HG03095 (cell line): ENCODE measurements at regions not wholly inside any gene's neighbourhood (a gene's known extent, or its start where the extent isn't known, plus 50 kb on each side); places are given as distances from the start of the nearest gene placed in this dataset.
"Not testable (repeated sequence)": the region's sequence is repeated elsewhere in the genome, so short reads cannot be mapped to it uniquely, and the experiment has no call there.

Source experiments
- ATAC-seq: cut with Tn5 transposase; IDR thresholded peaks from one replicate; pipeline ENCODE4 v1.9.1; 2021; ENCODE audit warnings: moderate library complexity; ENCODE audit not compliant: unreplicated experiment

GRCh38 chr4:34939073-34939472 lies 1305.2 kb downstream of the ARAP2 start:
- no peak for ATAC-seq

- ATAC-seq = no peak
Measured at GRCh38 chr4:34943741-34944386, 1300.5 kb downstream of the ARAP2 start.

- no peak for ATAC-seq
Measured at GRCh38 chr4:34950926-34951325, 1293.4 kb downstream of the ARAP2 start.

DNA sequence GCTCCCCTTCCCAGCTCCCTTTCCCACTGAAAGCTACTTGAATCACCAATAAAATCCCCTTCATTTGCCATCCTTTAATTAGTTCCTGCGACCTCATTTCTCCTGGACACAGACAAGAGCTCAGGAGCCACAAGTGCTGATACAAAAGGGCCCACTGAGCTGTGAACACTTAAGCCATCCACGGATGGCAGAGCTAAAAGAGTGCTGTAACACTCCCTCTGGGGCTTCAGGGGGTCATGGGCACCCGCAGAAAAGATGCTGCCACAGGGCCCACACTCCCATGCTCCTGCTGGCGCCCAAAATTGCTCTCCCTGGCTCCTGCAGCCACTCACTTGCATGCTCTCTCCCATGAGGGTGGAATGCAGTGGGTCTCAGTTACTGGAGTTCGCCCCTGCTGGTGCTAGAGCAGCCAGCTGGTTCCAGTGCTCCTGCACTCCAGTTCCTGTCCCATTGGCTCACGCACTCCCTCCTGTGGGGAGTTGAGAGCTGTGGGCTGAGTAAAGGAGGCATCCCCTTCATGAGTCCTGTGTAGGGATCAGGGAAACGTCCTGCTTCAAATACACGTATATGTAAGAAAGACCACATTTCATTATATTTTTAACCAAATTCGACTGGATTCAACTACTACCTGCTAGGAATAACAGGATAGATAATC lies 1291.0 kb downstream of the ARAP2 start:
- ATAC-seq = no peak

- ATAC-seq = no peak
Measured at GRCh38 chr4:34964613-34965012, 1279.7 kb downstream of the ARAP2 start.

DNA sequence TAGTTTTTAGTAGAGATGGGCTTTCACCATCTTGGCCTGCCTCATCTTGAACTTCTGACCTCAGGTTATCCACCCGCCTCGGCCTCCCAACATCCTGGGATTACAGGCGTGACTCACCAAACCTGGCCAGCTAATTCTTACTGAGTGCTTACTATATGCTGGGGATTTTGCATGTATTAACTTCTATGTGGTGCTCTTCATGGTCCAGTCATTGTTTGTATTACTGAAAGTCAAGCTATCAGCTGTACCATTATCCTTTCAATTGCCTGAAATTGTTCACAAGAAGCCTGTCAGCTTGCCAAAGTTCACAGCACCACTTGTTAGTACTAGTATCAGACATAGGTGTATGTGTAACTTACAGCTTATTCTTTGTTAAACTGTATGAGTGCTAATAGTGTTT lies 1272.1 kb downstream of the ARAP2 start:
- no peak for ATAC-seq

DNA sequence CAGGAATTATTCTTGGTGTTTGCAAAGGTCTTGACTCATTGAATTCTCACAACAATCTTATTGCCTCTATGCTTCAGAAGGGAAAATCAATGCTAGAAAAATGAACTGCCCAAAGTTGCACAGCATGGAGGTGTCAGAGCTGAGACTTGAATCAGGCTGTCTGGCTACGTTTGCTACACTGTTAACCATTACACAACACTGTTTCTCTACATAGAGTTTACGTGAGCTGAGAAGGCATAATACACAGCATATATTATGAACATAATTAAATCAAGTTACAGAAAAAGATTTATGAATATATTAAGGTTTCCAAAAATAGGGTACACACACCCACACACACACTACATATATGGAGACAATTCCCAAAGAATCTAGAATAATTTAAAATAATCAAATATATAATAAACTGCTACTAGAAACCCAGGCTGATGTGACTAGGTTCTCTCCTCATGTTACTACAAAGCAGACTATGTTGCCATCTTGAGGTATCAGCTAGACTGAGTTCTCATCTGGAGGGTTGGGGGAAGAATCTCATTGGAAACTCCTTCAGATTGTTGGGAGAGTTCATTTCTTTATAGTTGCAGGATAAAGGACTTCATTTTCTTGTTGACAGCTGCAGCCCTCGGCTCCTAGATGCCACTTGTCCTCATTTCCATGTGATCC lies 1270.5 kb downstream of the ARAP2 start:
- ATAC-seq = no peak

- no peak for ATAC-seq
Measured at GRCh38 chr4:34974313-34974680, 1270.0 kb downstream of the ARAP2 start.

DNA sequence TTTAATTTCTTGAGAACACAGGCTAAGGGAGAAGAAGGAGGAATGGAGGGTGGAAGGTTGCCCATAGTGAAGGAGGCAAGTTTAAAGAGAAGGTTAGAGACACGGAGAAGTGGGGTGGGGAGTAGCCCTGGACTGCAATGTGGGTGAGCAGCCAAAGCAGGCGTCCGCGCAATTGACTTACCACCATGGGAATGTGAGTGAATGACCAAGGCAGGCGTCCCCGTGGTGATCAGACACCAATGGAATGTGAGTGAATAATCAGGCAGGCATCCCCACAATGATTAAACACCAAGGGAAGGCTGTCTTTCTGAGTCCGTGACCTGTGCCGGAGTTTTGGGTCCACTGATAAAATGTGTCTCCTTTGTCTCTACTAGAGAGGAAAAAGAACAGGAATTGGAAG lies 1223.1 kb downstream of the ARAP2 start:
- not testable (repeated sequence) for ATAC-seq

DNA sequence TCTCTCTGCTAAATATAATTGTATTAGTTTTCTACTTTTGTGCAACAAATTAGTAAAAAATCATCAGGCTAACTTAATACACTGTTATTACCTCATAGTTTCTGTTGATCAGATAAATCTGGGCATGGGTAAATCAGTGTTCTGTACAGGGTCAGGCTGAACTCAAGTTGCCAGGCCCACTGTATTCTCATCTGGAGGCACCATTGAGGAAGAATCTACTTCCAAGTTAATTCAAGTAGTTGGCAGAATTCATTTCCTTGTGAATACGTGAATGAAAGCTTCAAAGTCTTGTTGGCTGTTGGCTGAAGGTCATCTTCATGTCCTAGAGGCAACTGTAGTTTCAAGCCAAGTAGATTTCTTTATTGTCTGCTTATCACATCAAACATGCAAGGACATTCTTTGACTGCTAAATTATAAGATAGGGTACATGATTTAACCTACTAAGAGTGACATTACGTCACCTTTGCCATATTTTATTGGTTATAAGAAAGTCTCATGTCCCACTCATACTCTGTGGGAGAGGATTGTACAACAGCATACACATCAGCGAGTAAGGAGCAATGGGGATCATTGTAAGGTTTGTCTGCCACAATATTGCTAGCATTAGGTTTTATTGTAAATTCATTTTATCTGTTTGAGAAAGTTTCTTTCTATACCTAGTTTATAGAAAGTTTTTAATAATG lies 1219.0 kb downstream of the ARAP2 start:
- ATAC-seq = no peak

- ATAC-seq = no peak
Measured at GRCh38 chr4:35038079-35038805, 1206.1 kb downstream of the ARAP2 start.

DNA sequence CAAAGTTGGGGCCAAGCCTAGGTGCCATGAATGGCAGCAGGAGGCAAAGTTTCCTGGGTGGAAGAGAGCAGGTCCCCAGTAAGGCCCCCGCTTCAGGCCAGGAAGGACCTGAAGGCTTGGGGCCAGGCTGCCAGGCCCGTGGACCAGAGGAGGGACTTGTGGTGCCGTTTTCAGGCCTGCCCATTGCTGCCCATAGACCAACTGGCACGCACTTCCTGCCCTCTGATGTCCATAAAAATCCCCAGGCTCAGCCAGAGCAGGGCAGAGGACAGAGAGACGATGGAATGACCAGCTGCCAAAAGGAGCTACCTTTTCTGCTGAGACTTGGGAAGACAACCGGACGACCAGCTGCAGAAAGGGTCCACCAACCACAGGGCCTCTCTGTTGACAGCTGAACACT lies 1205.5 kb downstream of the ARAP2 start:
- no peak for ATAC-seq

- no peak for ATAC-seq
Measured at GRCh38 chr4:35052546-35052945, 1191.8 kb downstream of the ARAP2 start.

- ATAC-seq = no peak
Measured at GRCh38 chr4:35063031-35063570, 1181.2 kb downstream of the ARAP2 start.

GRCh38 chr4:35066406-35066805 lies 1177.9 kb downstream of the ARAP2 start:
- ATAC-seq = no peak

DNA sequence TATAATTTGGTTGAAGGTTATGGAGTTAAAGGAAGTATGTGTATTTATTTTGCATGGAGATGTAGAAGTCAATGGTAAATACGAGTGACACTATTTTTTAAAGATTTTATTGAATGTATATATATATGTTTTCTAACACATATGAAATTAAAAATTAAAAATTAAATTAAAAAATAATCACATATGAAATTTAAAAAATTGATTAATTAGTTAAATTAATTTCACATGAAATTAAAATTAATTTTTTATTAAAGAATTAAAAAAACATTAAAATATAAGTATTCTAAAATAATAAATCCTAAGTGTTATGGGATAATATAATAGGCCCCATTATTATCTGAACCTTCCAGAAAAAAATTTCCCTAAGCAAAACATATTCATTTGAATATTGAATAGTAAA lies 1163.5 kb downstream of the ARAP2 start:
- no peak for ATAC-seq

DNA sequence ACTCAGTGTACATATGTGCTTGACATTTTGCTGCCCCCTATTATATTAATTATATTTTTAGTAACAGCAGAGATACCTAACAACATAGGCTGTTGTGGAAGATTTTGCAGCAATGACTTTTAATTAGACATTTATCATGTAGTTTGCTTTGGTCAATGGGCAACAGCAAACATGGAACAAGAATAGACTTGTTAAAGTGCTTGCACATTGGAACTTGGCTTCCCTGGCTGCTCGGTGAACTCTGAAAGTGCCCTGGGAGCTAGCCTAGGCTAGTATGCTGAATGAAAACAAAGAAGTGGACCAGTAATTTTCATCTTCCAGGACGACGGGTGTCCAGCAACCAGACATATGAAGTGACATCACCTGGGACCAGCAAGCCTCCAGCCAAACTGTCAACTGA lies 1157.1 kb downstream of the ARAP2 start:
- ATAC-seq = no peak

DNA sequence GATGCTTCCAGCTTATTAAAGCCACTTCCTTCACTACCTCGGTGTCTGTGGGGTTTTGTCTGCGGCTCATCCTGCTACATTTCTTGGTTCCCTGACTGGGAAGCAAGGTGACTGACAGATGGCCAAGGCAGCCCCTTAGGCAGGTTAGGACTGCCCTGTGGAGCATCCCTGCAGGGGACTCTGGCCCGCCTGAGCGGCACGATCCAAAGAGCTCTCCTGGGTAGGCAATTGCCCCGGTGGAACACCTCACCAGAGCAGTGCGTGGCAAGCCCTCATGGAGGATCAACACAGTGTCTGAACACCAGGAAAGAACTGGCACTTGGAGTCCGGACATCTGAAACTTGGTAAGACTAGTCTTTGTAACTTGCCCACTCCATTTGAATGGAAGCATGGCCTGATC lies 1143.4 kb downstream of the ARAP2 start:
- ATAC-seq = no peak

DNA sequence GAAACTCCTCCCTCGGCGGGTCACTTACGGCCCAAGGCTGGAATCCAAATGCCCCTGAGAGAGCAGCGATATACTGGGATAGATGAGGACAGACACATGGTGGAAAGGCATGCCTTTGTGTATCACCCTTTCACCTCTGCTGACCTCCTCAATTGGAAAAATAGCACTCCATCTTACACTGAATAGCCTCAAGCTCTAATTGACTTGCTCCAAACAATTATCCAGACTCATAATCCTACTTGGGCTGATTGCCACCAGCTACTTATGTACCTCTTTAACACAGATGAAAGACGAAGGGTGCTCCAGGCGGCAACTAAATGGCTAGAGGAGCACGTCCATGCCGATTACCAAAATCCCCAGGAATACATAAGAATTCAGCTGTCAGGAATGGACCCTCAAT lies 1142.2 kb downstream of the ARAP2 start:
- ATAC-seq = no peak

- no peak for ATAC-seq
Measured at GRCh38 chr4:35105486-35105885, 1138.8 kb downstream of the ARAP2 start.
